ENCODE measurements at regions not wholly inside any gene's neighbourhood (a gene's known extent, or its start where the extent isn't known, plus 50 kb on each side); places are given as distances from the start of the nearest gene placed in this dataset.
"Not testable (repeated sequence)": the region's sequence is repeated elsewhere in the genome, so short reads cannot be mapped to it uniquely, and the experiment has no call there.

DNA sequence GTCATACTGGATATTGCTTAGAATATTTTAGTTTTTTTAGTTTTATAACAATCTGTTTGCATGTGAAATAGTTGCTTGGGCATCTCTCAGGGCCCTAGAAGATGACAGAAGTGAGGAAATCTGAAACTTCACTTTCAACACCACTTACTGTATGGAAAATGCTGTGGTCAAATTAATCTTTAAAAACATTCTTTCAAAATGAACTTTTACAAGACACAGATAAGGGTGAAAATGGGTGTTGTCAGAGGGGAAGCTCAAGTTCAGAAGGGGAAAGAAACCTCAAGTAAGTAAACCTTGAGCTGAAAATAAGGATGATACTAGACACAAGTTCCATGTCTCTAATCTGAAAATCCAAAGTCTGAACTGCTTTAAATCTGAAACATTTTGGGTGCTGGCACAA lies 1840.1 kb upstream of the RAG2 start:
- no peak for DNase-seq (ENCODE audit: low spot score)

DNA sequence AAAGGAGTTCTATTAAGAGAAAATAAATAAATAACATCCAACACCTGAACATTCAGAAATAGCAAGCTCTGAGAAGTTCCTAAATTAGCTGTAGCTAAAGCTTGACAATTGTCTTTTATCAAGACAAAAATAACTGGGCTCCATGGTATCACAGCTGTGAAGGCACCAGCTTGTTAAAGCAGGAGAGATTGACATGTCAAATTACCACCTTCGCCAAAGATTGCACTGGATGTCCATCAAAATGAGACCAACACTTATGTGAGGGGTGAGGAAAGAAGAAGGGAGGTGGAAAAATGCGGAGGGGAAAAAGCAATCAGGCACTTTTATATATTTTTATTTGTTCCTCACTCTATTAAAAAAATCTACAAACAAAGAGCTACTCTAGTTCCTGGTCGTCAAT lies 1827.5 kb upstream of the RAG2 start:
- DNase-seq (ENCODE audit: low spot score), result no peak

DNA sequence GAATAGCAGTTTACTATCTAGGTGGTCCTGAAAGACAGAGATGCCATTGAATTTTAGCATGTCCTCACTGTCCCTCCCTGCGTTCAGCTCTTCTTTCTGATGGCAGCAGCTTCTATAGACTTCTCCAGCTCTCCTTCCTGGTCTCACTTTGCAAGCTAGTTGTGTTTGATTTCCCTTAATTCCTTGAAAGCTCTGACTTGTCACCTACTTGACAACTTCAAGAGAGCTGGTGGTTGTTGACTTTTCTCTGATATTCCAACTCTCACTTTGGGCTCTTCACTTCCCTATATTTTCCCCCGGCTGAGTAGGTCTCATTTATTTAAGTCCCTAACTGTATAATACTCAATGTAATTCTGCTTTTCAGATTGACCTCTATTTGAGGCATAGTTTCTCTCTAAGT lies 1825.0 kb upstream of the RAG2 start:
- no peak for DNase-seq (ENCODE audit: low spot score)

DNA sequence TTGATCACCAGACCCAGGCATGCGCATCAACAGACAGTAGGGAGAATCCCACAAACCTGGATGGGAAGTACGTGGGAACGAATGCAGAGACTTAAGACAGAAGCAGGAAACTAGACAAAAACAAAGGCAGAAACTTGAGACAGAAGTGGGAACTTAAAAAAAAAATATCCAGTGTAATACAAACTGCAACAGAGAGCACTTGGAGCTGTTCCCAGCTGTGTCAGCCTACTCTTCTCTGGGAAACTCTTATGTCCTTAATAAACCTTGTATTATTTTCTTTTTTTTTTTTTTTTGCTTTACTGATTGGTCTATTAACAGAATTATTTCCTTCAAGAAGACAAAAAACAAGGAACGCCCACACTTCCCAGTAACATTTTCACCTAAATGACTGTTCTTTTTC lies 1818.1 kb upstream of the RAG2 start:
- no peak for DNase-seq (ENCODE audit: low spot score)

GRCh38 chr11:38411149-38411548 lies 1813.1 kb upstream of the RAG2 start:
- DNase-seq (ENCODE audit: low spot score), result no peak

- no peak for DNase-seq (ENCODE audit: low spot score)
Observed at GRCh38 chr11:38402063-38402462, 1804.0 kb upstream of the RAG2 start.

DNA sequence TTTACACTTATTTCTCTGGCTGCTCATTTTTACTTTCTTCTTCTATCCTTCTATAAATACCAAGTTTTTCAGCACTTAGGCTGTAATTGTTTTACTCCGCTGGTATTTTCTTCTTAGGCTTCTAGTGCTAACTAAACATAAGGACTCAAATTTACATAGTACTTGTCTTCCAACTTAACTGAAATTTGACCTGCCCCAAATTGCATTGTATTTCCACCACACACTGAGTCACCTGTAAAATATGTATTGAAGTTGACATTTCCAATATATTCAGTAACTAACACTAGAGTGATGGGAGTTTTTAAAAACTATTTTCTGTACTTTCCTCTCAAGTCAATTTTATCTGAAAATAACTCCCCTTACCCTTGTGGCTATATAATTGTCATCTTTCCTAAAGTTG lies 1794.1 kb upstream of the RAG2 start:
- no peak for DNase-seq (ENCODE audit: low spot score)

DNA sequence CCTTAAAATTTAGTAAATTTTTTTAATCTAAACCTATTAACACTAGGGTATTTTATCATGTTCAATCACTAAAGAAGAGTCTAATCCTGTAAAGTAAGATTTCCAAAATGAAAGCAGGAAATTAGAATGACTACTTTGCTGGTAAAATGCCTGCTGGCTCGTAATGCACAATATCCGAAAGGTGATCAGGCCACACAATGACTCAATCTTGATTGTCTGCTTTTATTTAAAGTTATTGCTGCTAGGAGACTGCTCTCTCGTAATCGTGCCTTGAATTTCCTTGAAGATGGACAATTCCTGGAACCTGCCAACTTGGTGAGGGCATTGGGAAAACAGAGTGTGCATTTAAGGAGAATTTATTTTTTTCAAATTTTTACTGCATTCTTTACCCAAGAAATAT lies 1786.5 kb upstream of the RAG2 start:
- DNase-seq (ENCODE audit: low spot score), result no peak

- no peak for DNase-seq (ENCODE audit: low spot score)
Observed at GRCh38 chr11:38365274-38365673, 1767.2 kb upstream of the RAG2 start.

GRCh38 chr11:38356255-38356654 lies 1758.2 kb upstream of the RAG2 start:
- no peak for DNase-seq (ENCODE audit: low spot score)

DNA sequence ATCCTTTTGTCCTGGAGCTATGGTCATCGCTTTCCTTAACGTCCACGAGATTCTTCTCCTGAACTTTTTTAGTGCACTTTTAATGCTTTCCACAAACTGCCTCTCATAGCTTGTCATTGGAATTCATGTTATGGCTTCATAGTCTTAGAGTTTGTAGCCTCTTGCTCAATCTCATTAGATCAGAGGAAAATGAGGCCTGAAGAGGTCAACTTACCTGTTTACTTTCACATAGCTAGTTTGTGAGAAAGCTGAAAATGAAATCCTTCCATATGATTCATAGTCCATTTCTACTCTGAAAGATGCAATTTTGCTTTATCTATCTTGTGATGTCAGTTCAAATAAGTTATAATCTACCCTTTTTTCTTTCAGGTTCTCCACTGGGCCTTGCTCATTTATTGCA lies 1747.2 kb upstream of the RAG2 start:
- no peak for DNase-seq (ENCODE audit: low spot score)

- DNase-seq (ENCODE audit: low spot score), result not testable (repeated sequence)
Observed at GRCh38 chr11:38341612-38342011, 1743.6 kb upstream of the RAG2 start.

- DNase-seq (ENCODE audit: low spot score), result no peak
Observed at GRCh38 chr11:38339835-38340440, 1741.9 kb upstream of the RAG2 start.

GRCh38 chr11:38338022-38338421 lies 1740.0 kb upstream of the RAG2 start:
- not testable (repeated sequence) for DNase-seq (ENCODE audit: low spot score)

DNA sequence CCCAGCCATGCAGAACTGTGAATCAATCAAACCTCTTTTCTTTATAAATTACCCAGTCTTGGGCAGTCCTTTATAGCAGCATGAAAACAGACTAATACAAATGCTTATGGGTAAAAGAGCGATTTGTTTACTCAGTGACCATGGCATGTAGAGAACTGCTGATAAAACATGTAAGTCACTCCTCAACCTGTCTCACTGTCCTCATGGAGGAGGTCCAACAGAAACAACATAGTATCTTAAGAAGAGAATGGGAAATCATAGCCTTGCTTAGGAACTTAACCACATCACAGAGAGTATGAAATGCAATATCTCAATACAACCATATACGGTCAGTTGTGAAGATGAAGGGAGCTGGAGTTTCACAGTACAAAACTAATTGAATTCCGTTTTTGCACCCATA lies 1734.0 kb upstream of the RAG2 start:
- DNase-seq (ENCODE audit: low spot score), result no peak

GRCh38 chr11:38330578-38330977 lies 1732.5 kb upstream of the RAG2 start:
- DNase-seq (ENCODE audit: low spot score), result no peak

DNA sequence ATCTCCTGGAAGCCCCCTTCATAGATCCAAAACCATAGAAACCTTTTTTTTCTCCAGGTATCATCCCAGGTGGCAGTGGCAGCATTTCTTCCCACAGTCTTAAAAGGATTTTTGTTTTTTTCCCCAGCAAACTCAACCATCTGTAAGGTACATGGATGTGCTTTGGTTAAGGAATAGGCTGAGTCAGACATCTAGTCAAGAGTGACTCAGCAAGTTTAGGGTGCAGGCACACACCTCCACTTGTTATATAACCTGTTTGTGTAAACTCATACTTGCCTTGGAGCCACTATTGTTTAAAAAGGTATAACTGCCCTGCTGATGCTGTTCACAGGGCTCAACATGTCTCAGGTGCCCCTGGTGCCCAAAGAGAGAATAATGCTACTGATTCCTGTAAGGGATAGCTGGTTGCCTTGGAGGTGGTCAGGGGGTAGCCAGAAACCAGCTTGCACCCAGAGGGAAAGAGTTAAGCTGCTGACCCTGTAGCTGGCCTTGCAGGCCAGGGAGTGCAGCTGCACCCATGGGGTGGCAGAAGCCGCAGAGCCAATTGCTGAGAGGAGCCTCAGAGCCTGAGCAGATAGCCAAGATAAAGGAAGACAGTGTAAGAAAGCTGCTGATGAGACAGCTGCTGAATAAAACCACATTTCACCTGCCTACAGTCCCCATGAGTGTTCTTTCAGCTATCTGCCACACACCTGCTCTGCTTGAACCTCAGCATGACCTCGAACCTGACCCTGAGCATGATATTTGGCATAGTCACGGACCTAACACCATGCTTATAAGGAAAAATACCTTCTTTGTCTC lies 1726.1 kb upstream of the RAG2 start:
- no peak for DNase-seq (ENCODE audit: low spot score)

GRCh38 chr11:38315151-38315550 lies 1717.1 kb upstream of the RAG2 start:
- no peak for DNase-seq (ENCODE audit: low spot score)

DNA sequence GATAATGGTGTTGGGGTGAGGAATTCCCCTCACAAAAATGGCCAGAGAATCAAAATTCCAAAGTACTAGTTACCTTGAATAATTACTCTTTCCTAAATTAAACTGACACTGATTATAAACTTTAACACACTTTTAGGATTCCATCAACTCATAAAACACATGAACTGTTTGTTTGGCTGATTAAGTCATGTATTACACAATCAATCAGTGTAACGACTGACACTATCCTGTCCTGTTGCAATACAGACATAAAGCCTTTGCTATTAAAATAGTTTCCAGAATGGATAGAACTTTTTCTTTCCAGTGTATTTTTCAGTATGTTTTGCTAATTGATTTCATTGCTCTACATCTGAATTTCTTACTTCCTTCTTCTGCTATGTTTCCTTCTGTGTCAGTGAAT lies 1709.4 kb upstream of the RAG2 start:
- DNase-seq (ENCODE audit: low spot score), result no peak

DNA sequence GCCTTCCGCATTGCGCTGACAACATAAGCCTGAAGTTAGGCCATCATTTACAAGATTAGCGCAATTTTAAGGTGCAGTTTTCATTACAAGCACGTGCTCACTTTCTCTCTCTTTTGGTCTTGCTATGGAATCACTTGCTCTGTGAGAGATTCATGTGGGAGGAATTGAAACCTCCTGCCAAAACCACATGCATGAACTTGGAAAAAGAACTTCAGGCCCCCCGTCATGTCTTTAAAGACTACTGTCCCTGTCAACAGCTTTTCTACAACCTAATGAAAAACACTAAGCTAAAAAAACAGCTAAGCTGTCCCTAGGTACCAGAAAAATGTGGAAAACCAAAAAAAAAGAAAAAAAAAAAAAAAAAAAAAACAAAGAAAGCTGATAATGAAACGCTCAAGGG lies 1707.6 kb upstream of the RAG2 start:
- DNase-seq (ENCODE audit: low spot score), result no peak

- no peak for DNase-seq (ENCODE audit: low spot score)
Observed at GRCh38 chr11:38304926-38305325, 1706.9 kb upstream of the RAG2 start.

DNA sequence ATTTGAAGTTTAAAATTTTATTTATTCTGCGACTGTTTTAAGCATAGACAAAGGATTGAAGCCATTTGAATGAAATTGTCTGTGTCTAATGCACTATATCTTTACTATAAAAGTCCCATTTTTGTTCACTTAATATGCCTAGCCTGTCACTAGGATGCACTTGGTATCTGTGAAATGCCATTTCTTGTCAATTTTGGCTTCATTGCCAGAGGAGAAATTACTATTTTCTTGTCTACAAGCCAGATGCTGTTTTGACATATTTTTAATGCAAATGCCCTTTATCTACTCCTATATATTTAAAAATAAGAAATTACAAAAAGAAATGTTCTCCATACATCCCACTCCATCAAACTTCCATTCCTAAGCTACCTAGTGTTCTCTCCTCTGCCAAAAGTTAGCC lies 1704.5 kb upstream of the RAG2 start:
- DNase-seq (ENCODE audit: low spot score), result no peak

GRCh38 chr11:38300570-38300969 lies 1702.5 kb upstream of the RAG2 start:
- no peak for DNase-seq (ENCODE audit: low spot score)

GRCh38 chr11:38296211-38296776 lies 1698.3 kb upstream of the RAG2 start:
- no peak for DNase-seq (ENCODE audit: low spot score)

Measured in HuH-7.5 (cell line).